ENCODE measurements at regions not wholly inside any gene's neighbourhood (a gene's known extent, or its start where the extent isn't known, plus 50 kb on each side); places are given as distances from the start of the nearest gene placed in this dataset.

DNA sequence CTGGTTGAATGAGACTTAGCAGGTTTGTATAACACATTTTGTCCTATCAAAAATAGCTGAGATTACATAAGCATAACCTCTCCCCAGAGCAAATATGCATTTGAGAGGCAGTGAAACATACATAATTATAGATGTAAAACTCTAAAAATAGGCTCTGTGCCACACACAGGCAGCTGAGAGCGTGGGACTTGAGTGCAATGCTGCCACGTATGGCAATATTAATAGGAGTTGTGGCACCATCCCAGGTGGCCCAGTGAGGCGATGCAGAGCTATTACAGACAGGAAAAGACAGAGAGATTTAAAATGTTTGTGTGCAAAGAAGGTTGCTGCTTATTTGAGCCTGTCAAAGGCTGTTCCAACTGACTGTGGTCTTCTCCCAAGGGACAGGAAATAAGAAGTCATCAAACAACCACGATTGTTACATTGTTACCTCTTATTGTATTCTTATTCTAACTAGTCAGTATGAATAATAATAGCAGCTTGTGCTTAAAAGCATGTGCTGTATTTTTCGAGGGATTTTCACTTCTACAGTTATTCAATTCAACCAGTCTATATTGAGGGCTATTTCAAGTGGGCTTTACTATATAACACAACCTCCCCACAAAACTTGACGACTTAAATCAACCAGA is 116.5 kb downstream of the SALL1 start:
- DNase-seq = no peak

DNA sequence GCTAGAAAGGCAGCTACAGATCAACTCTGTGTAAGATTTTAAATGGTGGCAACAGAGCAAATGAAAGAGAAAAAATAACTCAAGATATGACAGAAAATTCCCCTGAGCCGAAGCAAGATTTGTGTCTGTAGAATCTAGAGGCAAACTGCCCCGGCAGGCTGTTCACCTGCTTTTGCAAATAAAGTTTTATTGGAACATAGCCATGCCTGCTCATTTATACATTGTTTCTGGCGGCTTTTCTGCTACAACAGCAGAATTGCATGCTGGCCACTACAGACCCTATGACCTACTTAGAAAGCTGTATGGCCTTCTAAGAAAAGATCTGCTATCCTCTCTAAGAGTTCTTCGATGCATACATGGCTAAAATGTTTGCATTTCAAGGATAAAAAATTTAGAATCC is 119.5 kb downstream of the SALL1 start:
- DNase-seq = no peak

DNA sequence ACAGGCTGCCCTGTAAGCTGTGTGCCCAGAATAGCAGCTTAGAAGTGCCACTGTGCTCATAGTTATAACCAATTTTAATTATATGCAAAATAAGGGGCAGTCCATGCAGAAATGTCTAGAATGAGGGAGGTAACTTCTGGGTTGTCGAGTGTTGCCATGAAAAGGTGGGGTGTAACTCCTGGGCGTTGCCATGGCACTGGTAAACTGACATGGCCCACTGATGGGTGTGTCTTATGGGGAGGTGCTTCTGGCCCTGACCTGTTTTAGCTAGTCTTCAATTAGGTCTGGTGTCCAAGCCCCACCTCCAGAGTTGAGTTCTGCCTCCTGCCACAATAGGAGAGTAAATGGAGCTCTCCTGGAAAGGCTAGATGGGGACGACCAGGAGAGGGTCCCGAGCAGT is 120.6 kb downstream of the SALL1 start:
- no peak for DNase-seq

DNA sequence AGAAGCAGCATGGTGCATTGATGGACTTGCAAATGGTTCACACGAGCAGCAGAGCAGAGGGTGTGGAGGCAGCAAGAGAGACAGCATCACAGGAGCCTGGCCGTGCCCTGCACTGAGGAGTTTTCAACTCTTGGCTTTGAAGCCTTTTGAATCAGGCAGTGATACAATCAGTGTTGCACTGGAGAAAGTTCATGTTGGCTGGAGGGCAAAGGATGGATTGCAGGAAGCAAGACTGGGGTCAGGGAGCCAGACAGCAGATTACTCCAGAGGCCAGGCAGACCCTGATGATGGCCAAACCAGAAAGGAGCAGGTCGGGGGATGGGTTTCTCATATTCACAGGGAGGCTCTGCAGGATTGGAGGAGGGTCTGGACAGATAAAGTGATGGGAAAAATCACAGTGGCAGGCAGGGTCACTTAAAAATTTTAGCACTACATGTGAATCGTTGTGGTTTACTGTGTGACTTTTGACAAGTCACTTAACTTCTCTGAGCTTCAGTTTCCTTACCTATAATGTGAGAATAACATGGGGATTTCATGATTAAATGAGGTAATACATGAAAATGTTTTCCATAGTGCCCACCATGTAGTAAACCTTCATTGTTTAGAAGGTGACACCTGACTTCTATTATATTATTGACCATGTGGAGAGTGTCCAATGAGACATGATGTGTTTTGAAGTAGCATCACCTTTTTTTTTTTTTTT is 125.3 kb downstream of the SALL1 start:
- DNase-seq = no peak

DNA sequence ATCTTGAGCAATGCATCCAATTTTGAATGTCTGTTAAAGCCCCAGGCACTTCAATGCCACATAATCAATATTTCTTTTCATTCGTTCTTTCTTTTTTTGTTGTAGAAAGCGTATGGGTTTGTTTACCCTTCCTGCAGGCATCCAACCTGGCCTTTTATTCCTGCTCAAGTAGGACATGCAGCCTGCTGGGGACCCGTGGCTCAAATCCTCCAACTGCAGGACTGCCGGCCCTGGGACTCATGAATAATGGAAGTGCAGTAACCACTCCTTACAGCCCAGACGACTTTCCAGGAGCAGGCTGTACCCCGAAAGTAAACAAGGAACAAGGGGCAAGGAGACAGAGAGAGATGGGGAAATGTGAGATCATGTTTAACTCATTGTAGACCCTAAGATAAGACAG is 126.4 kb downstream of the SALL1 start:
- DNase-seq = no peak

DNA sequence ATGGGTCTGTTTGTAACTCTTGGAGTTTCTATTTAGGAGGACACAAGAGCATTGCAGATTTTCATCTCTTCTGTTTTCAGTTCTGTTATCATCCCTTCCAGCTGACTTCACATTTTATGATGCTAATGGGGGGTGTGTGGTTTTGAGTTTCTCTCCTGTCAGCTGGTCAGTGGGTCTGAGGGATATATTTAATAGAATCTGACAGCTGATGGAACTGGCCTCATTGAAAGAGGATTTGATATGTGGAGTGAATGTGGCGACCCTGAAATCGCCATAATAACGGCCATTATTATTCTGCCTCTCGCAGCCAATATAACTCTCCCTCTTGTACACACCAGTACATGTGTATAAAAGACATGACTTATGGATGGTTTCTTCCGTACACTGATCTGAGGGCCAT is 128.1 kb downstream of the SALL1 start:
- DNase-seq = no peak

DNA sequence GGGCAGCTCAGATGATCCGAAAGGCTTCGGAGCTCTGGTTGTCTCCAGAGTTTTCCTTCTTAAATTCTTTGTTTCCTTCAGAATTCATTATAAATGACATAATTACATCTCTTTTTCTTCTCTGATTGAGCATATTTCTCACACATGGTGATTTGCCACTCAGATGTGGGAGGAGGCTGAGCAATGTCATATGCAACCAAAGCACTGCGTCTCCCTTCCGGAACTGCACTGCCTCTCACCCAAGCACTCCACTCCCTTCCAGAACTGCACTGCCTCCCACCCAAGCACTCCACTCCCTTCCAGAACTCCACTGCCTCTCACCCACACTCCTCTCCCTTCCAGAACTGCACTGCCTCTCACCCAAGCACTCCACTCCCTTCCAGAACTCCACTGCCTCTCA is 131.5 kb downstream of the SALL1 start:
- DNase-seq = no peak

DNA sequence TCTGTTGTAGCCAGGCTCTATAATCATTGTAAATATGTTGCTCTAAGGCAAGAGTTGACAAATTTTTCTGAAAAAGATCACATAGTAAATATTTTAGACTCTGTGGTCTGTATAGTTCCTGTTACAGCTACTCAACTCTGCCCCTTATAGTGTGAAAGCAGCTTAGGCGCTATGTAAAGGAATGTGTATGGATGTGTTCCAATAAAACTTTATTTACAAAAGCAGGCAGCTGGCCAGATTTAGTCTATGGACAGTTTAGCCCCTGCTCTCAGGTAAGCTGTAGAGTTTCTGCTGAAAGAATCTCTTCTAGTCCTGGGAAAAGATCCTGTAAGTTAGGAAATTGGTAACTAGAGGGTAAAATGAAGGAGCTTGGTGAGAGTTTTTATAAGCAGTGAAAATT is 133.1 kb downstream of the SALL1 start:
- no peak for DNase-seq

DNA sequence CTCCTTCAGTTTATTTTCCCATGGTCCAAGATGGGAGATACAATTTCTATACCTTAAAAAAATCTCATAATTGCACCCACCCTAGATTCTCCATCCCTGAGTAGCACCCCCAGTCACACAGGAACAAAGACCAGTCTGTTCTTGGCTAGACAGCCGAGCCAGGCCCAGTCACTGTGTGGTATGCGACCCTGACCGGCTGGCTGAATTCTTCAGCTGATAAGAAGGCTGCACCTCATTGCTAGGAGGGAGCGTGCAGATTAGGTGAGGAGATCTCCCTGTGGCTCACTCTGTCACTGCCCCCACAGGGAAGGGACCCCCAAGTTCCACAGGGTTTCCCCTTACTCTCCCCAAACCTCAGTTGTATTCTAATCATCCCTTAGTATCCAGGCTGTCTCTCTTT is 138.7 kb downstream of the SALL1 start:
- DNase-seq = no peak

DNA sequence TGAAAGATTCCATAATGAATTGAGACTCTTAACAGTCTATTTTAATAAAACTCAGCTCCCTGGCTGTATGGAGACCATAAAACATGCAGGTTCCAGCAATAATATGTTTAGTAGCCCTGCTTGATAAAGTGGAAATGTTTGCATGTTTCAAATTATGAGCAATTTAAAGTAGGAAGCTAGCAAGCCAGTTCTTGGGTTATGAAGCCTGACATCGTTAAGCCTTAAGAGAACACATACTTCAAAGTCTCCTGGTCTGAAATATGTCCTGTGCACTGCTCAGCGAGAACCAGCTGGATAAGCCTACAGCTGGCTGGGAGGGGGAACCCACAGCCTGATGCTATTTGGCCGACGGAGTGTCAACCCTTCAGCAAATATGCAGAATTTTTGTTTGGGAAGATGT is 140.3 kb downstream of the SALL1 start:
- no peak for DNase-seq

DNA sequence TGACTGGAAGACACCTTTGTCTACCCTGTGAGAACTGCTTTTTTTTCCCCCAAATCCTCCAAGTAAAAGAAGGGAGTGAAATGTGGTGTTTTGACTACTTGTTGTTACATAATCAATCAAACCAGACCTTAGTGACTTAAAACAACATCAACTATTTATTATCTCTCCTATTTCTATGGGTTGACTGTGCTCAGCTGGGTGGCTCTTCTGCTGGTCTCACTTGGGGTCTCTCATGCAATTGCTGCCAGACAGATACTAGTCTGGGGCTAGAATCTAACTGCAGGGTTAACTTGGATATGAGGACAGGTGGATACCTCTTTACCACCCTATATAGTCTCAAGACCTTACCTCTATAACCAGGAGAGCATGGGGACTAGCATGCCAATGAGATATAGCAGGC is 141.3 kb downstream of the SALL1 start:
- no peak for DNase-seq

DNA sequence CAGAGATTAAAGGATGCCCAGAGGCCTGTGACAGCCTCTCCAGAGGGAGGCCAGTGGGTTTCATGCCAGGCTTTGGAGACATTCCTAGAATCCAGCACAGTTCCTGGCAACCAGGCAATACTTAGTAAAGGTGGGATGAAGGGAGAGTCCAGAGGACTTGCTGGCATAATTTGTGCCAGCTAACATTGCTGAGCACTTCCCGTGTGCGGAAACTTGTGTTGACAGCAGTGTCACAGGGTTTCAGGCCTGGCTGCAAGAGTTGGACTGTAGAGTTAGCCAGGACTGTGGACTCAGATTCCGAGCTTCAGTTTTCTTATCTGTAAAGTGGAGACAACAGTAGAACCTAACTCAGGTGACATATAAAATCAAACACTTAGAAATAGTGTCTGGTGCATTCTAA is 141.7 kb downstream of the SALL1 start:
- no peak for DNase-seq

DNA sequence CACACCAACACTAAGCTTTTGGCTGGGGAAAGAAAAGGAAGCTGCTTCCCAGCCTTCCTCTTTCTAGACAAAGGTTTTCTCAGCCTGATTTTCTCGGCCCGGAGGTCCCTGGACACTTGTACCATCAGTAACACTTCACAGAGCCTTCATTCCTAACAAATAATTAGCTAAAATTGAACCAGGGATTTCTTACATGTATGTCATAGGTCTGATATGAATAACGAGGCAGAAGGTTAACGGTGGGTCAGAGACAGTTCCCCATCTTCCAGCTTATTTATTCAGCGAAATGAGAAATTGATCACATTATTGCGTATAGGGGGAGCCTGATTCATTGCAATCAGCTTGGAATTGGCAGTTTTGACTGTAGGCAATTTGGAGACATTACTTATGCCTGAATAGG is 142.5 kb downstream of the SALL1 start:
- no peak for DNase-seq

DNA sequence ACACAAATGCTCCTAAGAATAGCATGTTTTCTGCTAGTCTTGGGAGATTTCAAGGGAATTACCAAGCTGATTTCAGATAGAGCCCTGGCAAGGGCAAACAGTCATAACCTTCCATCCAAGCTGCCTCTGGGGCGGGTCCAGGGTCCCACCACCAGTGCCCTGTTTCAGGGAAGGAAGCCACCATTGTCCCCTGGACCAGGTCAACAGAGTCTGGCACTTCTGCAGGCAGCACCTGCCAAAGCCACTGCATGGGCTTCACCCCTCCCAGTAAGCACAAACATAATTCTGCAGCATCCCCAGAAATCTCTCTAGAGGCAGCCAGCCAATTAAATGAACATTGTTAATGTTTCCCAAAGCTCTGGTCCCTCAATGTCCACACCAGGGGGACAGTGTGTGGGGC is 143.0 kb downstream of the SALL1 start:
- DNase-seq = no peak

DNA sequence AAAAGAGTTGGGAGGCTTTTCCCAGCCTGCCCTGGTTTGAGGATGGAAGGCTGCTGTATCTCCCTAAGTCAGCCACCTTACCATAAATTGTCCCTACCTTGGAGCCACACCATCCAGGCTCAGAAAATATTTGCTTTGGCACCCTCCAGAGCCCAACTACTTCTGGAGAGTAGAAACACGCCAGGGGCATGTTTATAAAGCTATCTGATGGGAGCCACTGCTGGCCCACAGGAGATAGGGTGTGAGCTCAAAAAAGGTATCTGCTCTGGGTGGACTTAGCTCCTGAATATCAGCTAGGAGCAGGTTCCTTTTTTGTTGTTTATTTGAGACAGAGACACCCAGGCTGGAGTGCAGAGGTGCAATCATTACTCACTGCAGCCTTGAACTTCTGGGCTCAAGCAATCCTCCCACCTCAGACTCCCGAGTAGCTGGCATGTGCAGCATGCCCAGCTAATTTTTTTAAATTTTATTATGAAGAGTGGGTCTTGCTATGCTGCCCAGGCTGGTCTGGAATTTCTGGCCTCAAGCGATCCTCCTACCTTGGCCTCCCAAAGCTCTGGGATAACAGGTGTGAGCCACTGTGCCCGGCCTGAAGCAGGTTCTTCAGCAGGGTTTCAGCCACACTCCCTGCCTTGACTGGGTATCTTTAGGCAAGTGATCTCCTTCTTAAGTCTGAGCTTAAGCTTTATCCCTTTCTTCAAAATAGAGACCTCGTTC is 147.1 kb downstream of the SALL1 start:
- DNase-seq = no peak

DNA sequence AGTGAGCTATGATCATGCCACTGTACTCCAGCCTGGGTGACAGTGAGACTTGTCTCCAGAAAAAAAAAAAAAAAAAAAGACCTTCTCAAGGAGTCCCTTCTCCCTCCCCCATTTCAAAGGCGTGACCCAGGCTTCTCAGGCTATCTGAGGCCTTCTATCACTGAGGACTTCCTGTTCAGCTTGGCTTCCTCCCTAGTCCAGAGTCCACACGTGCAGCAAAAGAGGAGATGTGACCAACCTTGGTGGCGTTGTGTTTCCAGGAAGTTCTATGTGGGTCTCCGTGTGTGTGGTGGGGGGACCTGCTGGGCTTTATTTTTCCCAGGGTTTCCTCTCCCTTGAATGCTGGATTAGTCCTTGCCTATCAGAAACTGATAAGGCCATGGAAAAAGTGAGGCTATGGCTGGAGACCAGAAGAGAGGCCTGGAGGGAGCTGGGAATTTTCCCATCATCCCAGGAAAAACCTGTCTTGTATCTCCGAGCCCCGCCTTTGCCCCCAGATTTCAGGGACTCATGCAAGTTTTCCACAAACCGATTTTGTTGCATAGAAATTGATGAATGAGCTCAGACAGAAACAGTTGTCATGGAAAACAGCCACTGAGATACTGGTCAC is 148.1 kb downstream of the SALL1 start:
- DNase-seq = no peak

DNA sequence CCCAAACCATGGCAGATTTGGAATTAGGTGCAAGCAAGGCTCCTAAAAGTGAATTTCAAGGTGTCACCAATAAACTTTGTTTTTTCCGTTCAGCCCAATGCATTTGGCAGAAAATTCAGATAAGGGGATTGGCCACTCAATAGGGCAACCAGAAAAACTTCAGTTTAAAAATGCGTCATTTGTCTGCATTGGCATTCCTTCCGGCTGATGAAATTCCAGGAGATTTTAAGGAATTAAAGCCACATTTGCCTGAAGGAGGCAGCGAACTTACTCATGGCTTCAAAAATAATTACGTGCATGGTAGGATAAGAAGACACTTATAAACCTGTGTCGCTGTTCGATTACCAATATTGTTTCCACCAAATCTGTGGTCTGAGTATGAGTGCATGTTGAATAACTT is 151.9 kb downstream of the SALL1 start:
- no peak for DNase-seq

DNA sequence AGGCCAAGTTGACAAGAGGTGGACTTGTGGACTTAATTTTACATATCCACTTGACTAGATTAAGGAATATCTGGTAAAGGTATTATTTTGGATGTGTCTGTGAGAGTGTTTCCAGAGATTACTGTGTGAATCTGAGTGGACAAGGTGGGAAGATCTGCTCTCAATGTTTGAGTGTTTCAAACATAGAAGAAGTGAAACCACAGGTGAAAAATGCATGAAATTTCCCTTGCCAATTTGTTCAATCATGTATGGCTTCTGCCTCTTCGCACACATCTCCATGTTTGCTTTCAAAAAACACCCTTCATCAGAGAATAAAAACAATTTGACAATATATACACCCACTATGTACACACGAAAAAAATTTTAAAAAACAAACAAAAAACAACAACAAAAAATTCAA is 152.7 kb downstream of the SALL1 start:
- no peak for DNase-seq

DNA sequence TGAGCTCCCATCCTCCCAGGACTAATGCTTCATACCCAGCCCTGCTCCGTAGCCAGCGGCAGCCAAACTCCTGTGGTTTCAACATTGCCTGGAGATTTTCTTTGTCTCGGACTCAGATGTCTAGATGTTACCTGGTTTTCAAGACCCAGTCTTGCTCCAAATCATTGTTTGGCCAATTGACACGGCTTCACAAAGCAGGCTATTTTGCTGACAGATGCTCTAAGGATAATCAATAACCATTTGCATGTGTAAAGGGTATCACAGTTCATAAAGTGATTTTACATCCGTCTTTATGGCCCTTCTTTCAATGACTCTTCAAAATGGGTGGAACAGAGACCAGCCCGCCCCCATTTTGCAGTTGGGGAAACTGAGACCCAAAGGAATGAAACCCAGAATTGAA is 153.4 kb downstream of the SALL1 start:
- no peak for DNase-seq

DNA sequence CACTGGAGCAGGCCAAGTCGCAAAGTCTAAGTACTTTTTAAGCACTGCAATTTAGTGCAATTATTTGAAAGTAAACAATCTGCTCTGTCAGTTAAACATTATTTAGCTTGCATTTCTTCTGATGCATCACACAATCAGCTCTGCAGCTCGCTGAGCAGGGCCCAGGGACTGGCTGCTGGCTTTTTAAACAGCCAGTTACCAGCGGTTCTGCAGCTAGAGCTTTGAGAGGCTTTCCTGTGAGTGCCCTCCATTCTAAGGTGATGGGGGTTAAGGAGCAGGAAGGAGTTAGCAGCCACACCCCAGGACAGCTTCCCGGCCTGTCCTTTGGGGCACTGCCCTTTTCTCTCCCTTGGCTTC is 154.3 kb downstream of the SALL1 start:
- DNase-seq = no peak

DNA sequence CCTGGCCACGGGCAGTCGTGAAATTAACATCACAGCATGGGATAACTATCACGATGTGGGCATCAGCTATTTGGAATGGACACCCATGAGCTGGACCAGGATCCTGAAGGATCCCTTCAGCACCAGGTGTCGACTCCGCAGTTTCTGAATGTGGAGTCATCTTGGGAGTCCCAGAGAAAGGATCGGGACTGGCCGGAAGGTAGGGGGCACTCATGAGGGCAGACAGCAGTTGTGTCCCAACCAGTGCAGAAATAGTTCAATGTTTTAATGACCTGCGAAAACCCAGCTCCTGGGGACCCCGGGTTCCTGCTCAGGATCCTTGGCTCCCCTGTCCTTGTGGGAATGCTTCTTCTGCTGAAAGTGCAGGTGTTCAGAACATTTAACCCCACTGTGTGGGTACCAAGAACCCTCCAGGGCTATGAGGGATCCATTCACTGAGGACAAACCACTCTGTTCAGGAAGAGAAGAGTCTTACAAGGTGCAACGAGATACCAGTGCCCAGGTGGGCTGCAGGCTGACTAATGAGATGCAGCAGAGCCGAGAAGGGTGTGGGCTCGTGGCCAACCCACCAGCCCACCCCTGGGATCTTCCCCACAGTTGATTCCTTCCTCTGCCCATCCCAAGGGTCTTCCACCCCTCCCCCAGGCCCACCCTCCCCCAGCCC is 154.8 kb downstream of the SALL1 start:
- no peak for DNase-seq

DNA sequence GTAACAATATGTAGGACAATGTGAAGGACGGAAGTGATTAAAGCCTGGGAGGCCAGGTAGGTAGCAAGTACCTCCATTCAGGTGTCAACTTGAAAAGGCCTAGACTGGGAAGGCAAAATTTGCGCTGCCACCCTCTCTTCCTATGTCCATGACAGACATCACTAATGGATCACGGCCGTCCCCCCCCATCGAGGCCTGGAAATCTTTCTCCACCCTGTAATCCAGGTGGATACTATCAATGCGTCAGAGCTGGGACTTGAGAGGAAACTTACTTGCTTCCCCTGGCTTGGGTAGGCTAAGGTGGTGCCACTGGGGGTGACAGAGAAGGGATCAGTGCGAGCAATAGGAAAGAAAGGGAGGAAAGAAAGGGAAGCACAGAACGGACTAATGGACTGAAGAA is 156.1 kb downstream of the SALL1 start:
- DNase-seq = no peak

DNA sequence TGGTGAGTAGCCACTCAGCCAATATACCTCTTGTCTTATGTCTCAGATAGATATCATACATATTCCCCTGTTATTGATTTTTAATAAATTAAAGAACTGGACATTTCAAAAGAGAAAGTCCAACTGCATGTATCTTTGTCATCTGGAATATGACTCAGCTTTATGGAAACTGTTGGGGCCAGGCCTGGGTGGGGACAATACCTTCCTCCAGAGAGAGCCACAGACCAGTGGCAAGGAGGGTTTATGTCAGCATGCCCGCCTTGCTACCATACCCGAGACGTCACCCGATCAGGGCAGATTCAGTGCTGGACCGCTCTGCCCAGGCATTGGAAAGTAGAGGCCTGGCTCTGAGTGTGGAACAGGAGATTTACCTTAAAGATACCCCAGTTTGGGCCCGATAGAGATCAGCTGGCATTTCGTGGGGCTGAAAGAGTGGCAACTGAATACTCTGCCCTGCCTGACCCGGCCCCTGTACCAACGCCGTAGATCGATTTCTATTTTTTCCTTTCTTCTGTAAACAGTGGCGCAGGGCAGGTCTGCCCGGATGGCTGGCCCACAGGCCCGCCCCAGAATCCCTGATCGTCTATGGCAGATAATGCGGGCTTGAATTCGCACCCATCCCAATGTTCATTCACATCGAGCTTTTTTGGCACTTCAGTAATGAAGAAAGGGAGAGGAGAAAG is 158.6 kb downstream of the SALL1 start:
- no peak for DNase-seq
